B cell (primary cell): ENCODE measurements at regions not wholly inside any gene's neighbourhood (a gene's known extent, or its start where the extent isn't known, plus 50 kb on each side); places are given as distances from the start of the nearest gene placed in this dataset.

ENCODE experiments used
- ATAC-seq: fragments of 200-7000 bp; cut with Tn5 transposase; one replicate; pipeline ENCODE4 v1.10.0; 2021; ENCODE audit warnings: low read depth, mild to moderate bottlenecking, moderate number of reproducible peaks, moderate library complexity
- CTCF ChIA-PET: fragments of 350-600 bp; sonication (Branson Sonifier 250); formaldehyde crosslinking; loops from one replicate; lab custom pipeline; 2021; ENCODE audit warnings: antibody characterized with exemption, inconsistent platforms; lab: Charles Lee
- POLR2A ChIA-PET: fragments of 350-600 bp; sonication (Branson Sonifier 250); formaldehyde crosslinking; loops from one replicate; lab custom pipeline; 2021; ENCODE audit warnings: antibody characterized with exemption; lab: Charles Lee
- DNase-seq: peaks from one replicate; pipeline ENCODE4 v3.0.0; 2013
- H2AFZ ChIP-seq: 2 replicates; pipeline ENCODE4 v1.6.1; 2012; ENCODE audit warnings: mild to moderate bottlenecking, low read depth, low read length; ENCODE audit not compliant: insufficient read depth, poor library complexity, severe bottlenecking
- H3K27ac ChIP-seq, 2 donors: 1 replicate in 1 of 2; 2 replicates in 1 of 2; pipeline ENCODE4 v1.5.1; 2012 to 2013; ENCODE audit warnings: low read length in 2 of 2, mild to moderate bottlenecking in 2 of 2, moderate library complexity in 1 of 2
- H3K27me3 ChIP-seq, 4 experiments: fragments of 200-600 bp in 1 of 4; sonication (generic) in 1 of 4; replicated peaks in 1 of 4; 1 replicate in 2 of 4; 2 replicates in 2 of 4; pipeline versions ENCODE4 v1.6.1 to v1.7.0; 2013 to 2016; ENCODE audit warnings: low read length in 3 of 4, mild to moderate bottlenecking in 2 of 4, mixed read lengths in 1 of 4, moderate library complexity in 1 of 4; ENCODE audit not compliant: insufficient read depth in 4 of 4, control insufficient read depth in 3 of 4; ENCODE audit errors: control extremely low read depth in 1 of 4
- H3K36me3 ChIP-seq, 2 experiments: replicated peaks in 1 of 2; 1 replicate in 1 of 2; 2 replicates in 1 of 2; pipeline versions ENCODE4 v1.6.1 to v1.7.1; 2013; ENCODE audit warnings: low read length in 1 of 2; ENCODE audit not compliant: insufficient read depth in 2 of 2, control insufficient read depth in 1 of 2; ENCODE audit errors: control extremely low read depth in 1 of 2, extremely low read depth in 1 of 2
- H3K4me1 ChIP-seq, 2 donors: fragments of 200-600 bp in 1 of 2; sonication (generic) in 1 of 2; 1 replicate in 1 of 2; 2 replicates in 1 of 2; pipeline versions ENCODE4 v1.5.1 to v1.6.1; 2013 to 2017; ENCODE audit warnings: low read length in 2 of 2; ENCODE audit not compliant: control insufficient read depth in 2 of 2, insufficient read depth in 2 of 2
- H3K4me2 ChIP-seq: replicated peaks from 2 replicates; pipeline ENCODE3; 2012; ENCODE audit warnings: mild to moderate bottlenecking, low read depth, low read length; ENCODE audit not compliant: poor library complexity, severe bottlenecking
- H3K4me3 ChIP-seq, 5 experiments: fragments of 200-600 bp in 1 of 5; sonication (generic) in 1 of 5; 1 replicate in 3 of 5; 2 replicates in 2 of 5; pipeline versions ENCODE4 v1.5.1 to v1.7.0; 2011 to 2016; ENCODE audit warnings: low read length in 4 of 5, mild to moderate bottlenecking in 4 of 5, low read depth in 2 of 5, control low read depth in 1 of 5, moderate library complexity in 1 of 5; ENCODE audit not compliant: insufficient read depth in 1 of 5; ENCODE audit errors: control extremely low read depth in 1 of 5, extremely low read depth in 1 of 5
- H3K79me2 ChIP-seq: fragments of 200-600 bp; sonication (generic); one replicate; pipeline ENCODE4 v1.6.0; 2016; ENCODE audit warnings: low read length; ENCODE audit not compliant: control insufficient read depth, insufficient read depth
- H3K9ac ChIP-seq: fragments of 200-600 bp; sonication (generic); 2 replicates; pipeline ENCODE4 v1.6.1; 2017; ENCODE audit warnings: mild to moderate bottlenecking, low read length, moderate library complexity
- H3K9me3 ChIP-seq, 3 donors: one replicate each; pipeline versions ENCODE4 v1.6.1 to v1.7.1; 2013; ENCODE audit warnings: low read length in 2 of 3; ENCODE audit not compliant: control insufficient read depth in 2 of 3, insufficient read depth in 1 of 3; ENCODE audit errors: control extremely low read depth in 1 of 3
- H4K20me1 ChIP-seq: 2 replicates; pipeline ENCODE4 v1.6.0; 2012; ENCODE audit warnings: mild to moderate bottlenecking, low read length; ENCODE audit not compliant: insufficient read depth, control insufficient read depth, poor library complexity, severe bottlenecking
- H3K27ac Mint-ChIP-seq: one replicate; pipeline ENCODE4 v1.8.0; 2021; ENCODE audit warnings: mixed read lengths
- H3K27me3 Mint-ChIP-seq: one replicate; pipeline ENCODE4 v1.8.0; 2021; ENCODE audit warnings: mixed read lengths
- H3K4me1 Mint-ChIP-seq: one replicate; pipeline ENCODE4 v1.8.0; 2021; ENCODE audit warnings: mixed read lengths
- H3K4me3 Mint-ChIP-seq: one replicate; pipeline ENCODE4 v1.8.0; 2021; ENCODE audit warnings: mixed read lengths
- H3K9me3 Mint-ChIP-seq: one replicate; pipeline ENCODE4 v1.8.0; 2022; ENCODE audit warnings: mixed read lengths; ENCODE audit not compliant: insufficient read depth
- EZH2 ChIP-seq: IDR thresholded peaks from 2 replicates; pipeline ENCODE4 v1.6.1; 2012; ENCODE audit warnings: borderline replicate concordance, low read depth, mild to moderate bottlenecking, moderate library complexity, low read length; ENCODE audit not compliant: insufficient read depth, poor library complexity, severe bottlenecking
- WGBS: methylation state at CpG from one replicate; pipeline ENCODE4 v1.1.5; 2013; ENCODE audit warnings: missing lambda C conversion rate; ENCODE audit not compliant: insufficient coverage; 5-methylcytosine and 5-hydroxymethylcytosine counted together
- intact Hi-C: fragments of 100-400 bp; cut with micrococcal nuclease; formaldehyde crosslinking; loops from one replicate; pipeline ENCODE4 v1.10.0; 2022
- TF ChIP-seq, protein P1 (sequence below): fragments of 200-600 bp; IDR thresholded peaks from one replicate; pipeline ENCODE4 v1.8.0; 2022; ENCODE audit warnings: antibody characterized with exemption, mild to moderate bottlenecking

DNA sequence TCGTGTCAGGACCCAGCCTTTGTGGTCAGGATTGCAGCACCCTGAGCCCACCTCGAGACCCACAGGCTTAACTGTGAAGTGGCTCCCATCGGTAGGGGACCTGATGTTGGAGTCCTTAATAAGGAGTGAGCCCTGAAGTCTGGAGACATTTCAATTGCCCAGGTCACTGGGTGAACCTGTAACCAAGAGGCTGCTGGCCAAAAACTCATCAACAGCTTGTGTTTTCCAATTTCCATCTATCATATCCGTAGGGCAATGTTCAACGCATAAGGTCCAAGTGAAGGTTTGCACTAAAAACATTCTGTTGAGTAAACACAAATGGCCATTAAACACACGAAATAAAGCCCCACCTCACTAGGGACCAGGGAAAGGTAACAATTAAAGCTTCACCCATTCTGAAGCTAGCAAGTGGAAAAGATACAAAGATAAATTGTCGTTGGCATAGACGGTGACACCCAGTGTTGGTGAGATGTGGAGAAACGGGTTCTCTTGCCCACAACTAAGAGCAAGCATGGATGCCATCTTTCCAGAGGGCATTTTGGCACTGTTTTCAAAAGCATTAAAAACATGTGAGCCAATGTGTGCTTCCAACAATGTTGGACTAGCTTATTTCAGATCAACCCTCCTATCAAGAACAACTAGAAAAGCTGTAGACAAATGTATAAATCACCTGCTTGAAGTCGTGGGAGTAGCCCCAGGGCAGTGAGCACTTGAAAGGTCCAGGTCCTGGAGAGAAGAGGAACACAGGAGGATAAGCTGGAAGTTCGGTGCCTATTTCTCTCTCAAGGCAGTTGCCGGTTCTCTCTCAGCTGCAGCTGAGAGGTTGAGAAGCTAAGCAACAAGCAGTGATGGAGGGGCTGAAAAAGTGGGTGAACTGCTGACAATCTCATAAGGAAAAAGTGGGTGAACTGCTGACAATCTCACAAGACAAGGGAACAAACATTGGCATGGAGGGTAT is 56.3 kb upstream of the PCSK6 start:
- H3K79me2 ChIP-seq: no peaks in the 10 kb centered on the region
- ChIA-PET POLR2A (no interaction called here), CTCF (no interaction called here)
- H3K36me3 ChIP-seq: no peaks in the 10 kb centered on the region
- DNase-seq (no peak), ATAC-seq (no peak)
- WGBS: 69% methylated on average over 9 of the region's 12 CpGs
- H4K20me1 ChIP-seq: no peaks in the 10 kb centered on the region
- H3K27me3 Mint-ChIP-seq: peaks cover 41% of the 10 kb centered on the region
- H2AFZ ChIP-seq: no peak overlapping the region
- peaks cover 0 to 12% (median 0%) of the 10 kb centered on the region in 4 experiments for H3K27me3 ChIP-seq
- no peaks in the 10 kb centered on the region for H3K9me3 ChIP-seq
- no peak overlapping the region for H3K4me2 ChIP-seq
- no peak overlapping the region for H3K27ac ChIP-seq
- H3K9me3 Mint-ChIP-seq: peaks cover 3% of the 10 kb centered on the region
- H3K4me3 ChIP-seq: no peak overlapping the region
- H3K4me1 Mint-ChIP-seq: no peaks in the 10 kb centered on the region
- no peak overlapping the region for H3K9ac ChIP-seq
- intact Hi-C loops: no loop called here
- no peak overlapping the region for H3K4me3 Mint-ChIP-seq
- H3K4me1 ChIP-seq: no peaks in the 10 kb centered on the region
- H3K27ac Mint-ChIP-seq: no peak overlapping the region
- no peak for TF ChIP-seq EZH2
- TF ChIP-seq, protein P1, sequence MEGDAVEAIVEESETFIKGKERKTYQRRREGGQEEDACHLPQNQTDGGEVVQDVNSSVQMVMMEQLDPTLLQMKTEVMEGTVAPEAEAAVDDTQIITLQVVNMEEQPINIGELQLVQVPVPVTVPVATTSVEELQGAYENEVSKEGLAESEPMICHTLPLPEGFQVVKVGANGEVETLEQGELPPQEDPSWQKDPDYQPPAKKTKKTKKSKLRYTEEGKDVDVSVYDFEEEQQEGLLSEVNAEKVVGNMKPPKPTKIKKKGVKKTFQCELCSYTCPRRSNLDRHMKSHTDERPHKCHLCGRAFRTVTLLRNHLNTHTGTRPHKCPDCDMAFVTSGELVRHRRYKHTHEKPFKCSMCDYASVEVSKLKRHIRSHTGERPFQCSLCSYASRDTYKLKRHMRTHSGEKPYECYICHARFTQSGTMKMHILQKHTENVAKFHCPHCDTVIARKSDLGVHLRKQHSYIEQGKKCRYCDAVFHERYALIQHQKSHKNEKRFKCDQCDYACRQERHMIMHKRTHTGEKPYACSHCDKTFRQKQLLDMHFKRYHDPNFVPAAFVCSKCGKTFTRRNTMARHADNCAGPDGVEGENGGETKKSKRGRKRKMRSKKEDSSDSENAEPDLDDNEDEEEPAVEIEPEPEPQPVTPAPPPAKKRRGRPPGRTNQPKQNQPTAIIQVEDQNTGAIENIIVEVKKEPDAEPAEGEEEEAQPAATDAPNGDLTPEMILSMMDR: no peak

DNA sequence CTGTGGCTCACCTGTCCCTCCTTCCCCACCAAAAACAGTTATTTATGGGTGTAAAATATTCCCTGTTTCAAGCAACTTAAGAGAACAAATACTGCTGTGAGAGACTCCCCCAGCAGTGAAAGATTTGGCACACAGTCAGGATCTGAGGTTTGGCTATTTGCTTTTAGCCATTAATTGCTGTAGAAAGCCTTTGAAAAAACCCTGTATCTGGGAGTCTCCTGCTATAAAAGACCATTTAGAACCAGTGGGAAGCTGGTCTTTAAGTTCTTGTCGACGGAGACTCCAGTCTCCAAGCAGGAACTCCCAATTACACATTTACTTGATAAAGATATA is 55.1 kb upstream of the PCSK6 start:
- Histone ChIP-seq H3K27ac (no peak overlapping the region), H2AFZ (no peak overlapping the region), H4K20me1 (no peaks in the 10 kb centered on the region), H3K36me3 (no peaks in the 10 kb centered on the region), H3K4me1 (no peaks in the 10 kb centered on the region), H3K9ac (no peak overlapping the region), H3K4me2 (no peak overlapping the region), H3K79me2 (no peaks in the 10 kb centered on the region), H3K4me3 (no peak overlapping the region), H3K9me3 (peaks cover 0 to under 1% (median 0%) of the 10 kb centered on the region in 3 donors), H3K27me3 (peaks cover 0 to 12% (median 0%) of the 10 kb centered on the region in 4 experiments)
- no peak overlapping the region for H3K27ac Mint-ChIP-seq
- ChIA-PET CTCF (no interaction called here), POLR2A (no interaction called here)
- no peaks in the 10 kb centered on the region for H3K4me1 Mint-ChIP-seq
- no peak for ATAC-seq
- H3K4me3 Mint-ChIP-seq: no peak overlapping the region
- TF ChIP-seq, protein P1: no peak
- no peak for TF ChIP-seq EZH2
- no CpG with 5 or more reads among the region's 2 CpGs for WGBS
- peaks cover 3% of the 10 kb centered on the region for H3K9me3 Mint-ChIP-seq
- H3K27me3 Mint-ChIP-seq: peaks cover 38% of the 10 kb centered on the region
- DNase-seq: no peak
- intact Hi-C loops: no loop called here
